ENCODE measurements at regions not wholly inside any gene's neighbourhood (a gene's known extent, or its start where the extent isn't known, plus 50 kb on each side); places are given as distances from the start of the nearest gene placed in this dataset.

- no peaks in the 10 kb centered on the region for H3K79me2 ChIP-seq (ENCODE audit: low read depth)
- H3K4me1 Mint-ChIP-seq: no peaks in the 10 kb centered on the region
- no peak overlapping the region for H3K4me2 ChIP-seq
- H3K27me3 Mint-ChIP-seq (ENCODE audit: insufficient read depth, low read depth): peaks cover 2% of the 10 kb centered on the region
- H3K4me3 Mint-ChIP-seq: no peak overlapping the region
- H3K9me3 ChIP-seq (ENCODE audit: low read depth): no peaks in the 10 kb centered on the region
- DNase-seq (ENCODE audit: low spot score): no peak
- H3F3A ChIP-seq (ENCODE audit: low read depth): no peaks in the 10 kb centered on the region
- H3K36me3 ChIP-seq: no peaks in the 10 kb centered on the region
- no peak overlapping the region for H3K27ac ChIP-seq
- no peak for TF ChIP-seq CTCF (IDR thresholded peaks at IDR 0.05)
- TF ChIP-seq EZH2phosphoT487 (IDR thresholded peaks at IDR 0.05): no peak
- no peak for TF ChIP-seq EZH2 (IDR thresholded peaks at IDR 0.05)
- no peaks in the 10 kb centered on the region for H4K20me1 ChIP-seq (ENCODE audit: low read depth)
- H3K4me3 ChIP-seq: no peak overlapping the region
- H3K27me3 ChIP-seq: no peaks in the 10 kb centered on the region
- H3K9me3 Mint-ChIP-seq: peaks cover 9% of the 10 kb centered on the region
- no peak overlapping the region for H3K9ac ChIP-seq
- no peaks in the 10 kb centered on the region for H3K4me1 ChIP-seq
- no peak overlapping the region for H3K27ac Mint-ChIP-seq
- no peak overlapping the region for H2AFZ ChIP-seq (replicated peaks)
- H3K36me3 Mint-ChIP-seq: no peaks in the 10 kb centered on the region
These were observed 396.0 kb upstream of the BTBD3 start for GRCh38 chr20:11521476-11522365.

GRCh38 chr20:11522366-11522741 lies 395.3 kb upstream of the BTBD3 start:
- no peaks in the 10 kb centered on the region for H3K79me2 ChIP-seq (ENCODE audit: low read depth)
- no peak overlapping the region for H3K4me2 ChIP-seq
- no peaks in the 10 kb centered on the region for H3K4me1 ChIP-seq
- no peaks in the 10 kb centered on the region for H4K20me1 ChIP-seq (ENCODE audit: low read depth)
- no peak overlapping the region for H3K27ac ChIP-seq
- H3F3A ChIP-seq (ENCODE audit: low read depth): no peaks in the 10 kb centered on the region
- H2AFZ ChIP-seq (replicated peaks): peak overlapping the region; percentile 63
- peaks cover 10% of the 10 kb centered on the region for H3K9me3 Mint-ChIP-seq
- DNase-seq (ENCODE audit: low spot score): no peak
- H3K4me1 Mint-ChIP-seq: no peaks in the 10 kb centered on the region
- TF ChIP-seq EZH2 (IDR thresholded peaks at IDR 0.05) (no peak), EZH2phosphoT487 (IDR thresholded peaks at IDR 0.05) (no peak), CTCF (IDR thresholded peaks at IDR 0.05) (no peak)
- no peak overlapping the region for H3K9ac ChIP-seq
- no peaks in the 10 kb centered on the region for H3K27me3 ChIP-seq
- H3K27ac Mint-ChIP-seq: no peak overlapping the region
- no peaks in the 10 kb centered on the region for H3K9me3 ChIP-seq (ENCODE audit: low read depth)
- H3K27me3 Mint-ChIP-seq (ENCODE audit: insufficient read depth, low read depth): peaks cover 3% of the 10 kb centered on the region
- no peak overlapping the region for H3K4me3 Mint-ChIP-seq
- H3K36me3 Mint-ChIP-seq: no peaks in the 10 kb centered on the region
- no peaks in the 10 kb centered on the region for H3K36me3 ChIP-seq
- no peak overlapping the region for H3K4me3 ChIP-seq

- Mint-ChIP-seq H3K27ac (no peak overlapping the region), H3K4me3 (no peak overlapping the region), H3K9me3 (peaks cover 39% of the 10 kb centered on the region), H3K36me3 (no peaks in the 10 kb centered on the region), H3K4me1 (no peaks in the 10 kb centered on the region), H3K27me3 (ENCODE audit: insufficient read depth, low read depth) (peaks cover 3% of the 10 kb centered on the region)
- Histone ChIP-seq H3K4me1 (no peaks in the 10 kb centered on the region), H4K20me1 (ENCODE audit: low read depth) (no peaks in the 10 kb centered on the region), H3K27me3 (no peaks in the 10 kb centered on the region), H3K4me2 (no peak overlapping the region), H3K4me3 (no peak overlapping the region), H3K27ac (no peak overlapping the region), H3K9me3 (ENCODE audit: low read depth) (peaks cover 10% of the 10 kb centered on the region), H3F3A (ENCODE audit: low read depth) (no peaks in the 10 kb centered on the region), H3K9ac (no peak overlapping the region), H3K36me3 (no peaks in the 10 kb centered on the region), H3K79me2 (ENCODE audit: low read depth) (no peaks in the 10 kb centered on the region), H2AFZ (replicated peaks) (no peak overlapping the region)
- TF ChIP-seq CTCF (IDR thresholded peaks at IDR 0.05): no peak
- no peak for TF ChIP-seq EZH2phosphoT487 (IDR thresholded peaks at IDR 0.05)
- TF ChIP-seq EZH2 (IDR thresholded peaks at IDR 0.05): no peak
- no peak for DNase-seq (ENCODE audit: low spot score)
These were observed 388.6 kb upstream of the BTBD3 start for GRCh38 chr20:11529047-11529446.
